ENCODE measurements at regions not wholly inside any gene's neighbourhood (a gene's known extent, or its start where the extent isn't known, plus 50 kb on each side); places are given as distances from the start of the nearest gene placed in this dataset.

DNA sequence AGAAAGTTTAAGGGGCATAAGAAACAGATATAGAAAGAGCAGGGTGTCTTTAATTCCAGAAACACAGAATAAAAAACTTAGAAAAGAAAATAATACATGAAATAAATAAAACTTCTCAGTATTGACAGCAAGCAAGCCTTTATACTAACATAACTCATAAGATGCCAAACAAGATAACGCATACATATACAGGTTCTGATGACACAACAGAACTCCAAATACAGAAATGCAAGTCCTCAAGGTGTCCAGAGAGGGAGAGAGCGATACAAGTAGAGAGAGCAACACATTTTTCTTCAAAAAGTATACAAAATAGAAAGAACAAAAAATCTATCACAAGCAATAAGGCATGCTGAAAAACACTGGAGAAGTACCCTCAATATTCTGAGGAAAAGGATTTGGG, 314.6 kb upstream of the POM121L12 start:
- Histone ChIP-seq H3K27ac (no peak overlapping the region), H3K4me3 (ENCODE audit: low read depth, low read length) (no peak overlapping the region), H3K36me3 (replicated peaks) (no peaks in the 10 kb centered on the region), H3K27me3 (replicated peaks) (no peaks in the 10 kb centered on the region)
- TF ChIP-seq, protein P1, sequence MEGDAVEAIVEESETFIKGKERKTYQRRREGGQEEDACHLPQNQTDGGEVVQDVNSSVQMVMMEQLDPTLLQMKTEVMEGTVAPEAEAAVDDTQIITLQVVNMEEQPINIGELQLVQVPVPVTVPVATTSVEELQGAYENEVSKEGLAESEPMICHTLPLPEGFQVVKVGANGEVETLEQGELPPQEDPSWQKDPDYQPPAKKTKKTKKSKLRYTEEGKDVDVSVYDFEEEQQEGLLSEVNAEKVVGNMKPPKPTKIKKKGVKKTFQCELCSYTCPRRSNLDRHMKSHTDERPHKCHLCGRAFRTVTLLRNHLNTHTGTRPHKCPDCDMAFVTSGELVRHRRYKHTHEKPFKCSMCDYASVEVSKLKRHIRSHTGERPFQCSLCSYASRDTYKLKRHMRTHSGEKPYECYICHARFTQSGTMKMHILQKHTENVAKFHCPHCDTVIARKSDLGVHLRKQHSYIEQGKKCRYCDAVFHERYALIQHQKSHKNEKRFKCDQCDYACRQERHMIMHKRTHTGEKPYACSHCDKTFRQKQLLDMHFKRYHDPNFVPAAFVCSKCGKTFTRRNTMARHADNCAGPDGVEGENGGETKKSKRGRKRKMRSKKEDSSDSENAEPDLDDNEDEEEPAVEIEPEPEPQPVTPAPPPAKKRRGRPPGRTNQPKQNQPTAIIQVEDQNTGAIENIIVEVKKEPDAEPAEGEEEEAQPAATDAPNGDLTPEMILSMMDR (IDR thresholded peaks at IDR 0.05; ENCODE audit: low read depth, low read length, missing control alignments), result no peak
- DNase-seq, result no peak
- in situ Hi-C loops (cut with HindIII; ENCODE audit: low pct_ligation_motif_present, low sequenced_read_pairs), result no loop called here

GRCh38 chr7:52719677-52720076, 315.8 kb upstream of the POM121L12 start:
- Histone ChIP-seq H3K27me3 (replicated peaks) (no peaks in the 10 kb centered on the region), H3K4me3 (ENCODE audit: low read depth, low read length) (no peak overlapping the region), H3K27ac (no peak overlapping the region), H3K36me3 (replicated peaks) (no peaks in the 10 kb centered on the region)
- no peak for DNase-seq
- in situ Hi-C loops (cut with HindIII; ENCODE audit: low pct_ligation_motif_present, low sequenced_read_pairs), result no loop called here
- TF ChIP-seq, protein P1 (IDR thresholded peaks at IDR 0.05; ENCODE audit: low read depth, low read length, missing control alignments), result no peak

DNA sequence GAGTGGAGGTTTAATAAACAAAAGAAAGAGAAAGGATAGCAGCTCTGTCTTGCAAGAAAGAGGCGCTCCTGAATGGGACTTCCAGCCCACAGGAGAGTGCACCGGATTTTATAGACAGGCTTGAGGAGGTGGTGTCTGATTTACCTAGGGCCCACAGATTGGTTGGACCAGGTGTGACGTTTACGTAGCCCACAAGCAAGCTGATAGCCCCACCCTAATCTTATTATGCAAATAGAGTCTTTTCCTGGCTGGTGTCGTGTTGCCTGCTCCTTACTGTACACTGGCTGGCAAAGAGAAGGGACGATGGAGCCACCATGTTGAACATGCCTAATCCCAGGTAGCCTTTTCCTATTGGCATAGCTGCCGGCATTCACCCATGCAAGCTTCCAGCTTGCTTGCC, 319.7 kb upstream of the POM121L12 start:
- Histone ChIP-seq H3K27me3 (replicated peaks) (no peaks in the 10 kb centered on the region), H3K27ac (no peak overlapping the region), H3K36me3 (replicated peaks) (no peaks in the 10 kb centered on the region), H3K4me3 (ENCODE audit: low read depth, low read length) (no peak overlapping the region)
- TF ChIP-seq, protein P1 (IDR thresholded peaks at IDR 0.05; ENCODE audit: low read depth, low read length, missing control alignments), result no peak
- in situ Hi-C loops (cut with HindIII; ENCODE audit: low pct_ligation_motif_present, low sequenced_read_pairs), result no loop called here
- DNase-seq, result no peak

- H3K36me3 ChIP-seq (replicated peaks), result no peaks in the 10 kb centered on the region
- in situ Hi-C loops (cut with HindIII; ENCODE audit: low pct_ligation_motif_present, low sequenced_read_pairs), result no loop called here
- no peak for DNase-seq
- TF ChIP-seq, protein P1 (IDR thresholded peaks at IDR 0.05; ENCODE audit: low read depth, low read length, missing control alignments), result no peak
- H3K27me3 ChIP-seq (replicated peaks), result no peaks in the 10 kb centered on the region
- H3K4me3 ChIP-seq (ENCODE audit: low read depth, low read length), result no peak overlapping the region
- no peak overlapping the region for H3K27ac ChIP-seq
Measured at GRCh38 chr7:52712938-52713337, 322.5 kb upstream of the POM121L12 start.

- TF ChIP-seq, protein P1 (IDR thresholded peaks at IDR 0.05; ENCODE audit: low read depth, low read length, missing control alignments), result no peak
- H3K27ac ChIP-seq, result no peak overlapping the region
- no peaks in the 10 kb centered on the region for H3K36me3 ChIP-seq (replicated peaks)
- no peaks in the 10 kb centered on the region for H3K27me3 ChIP-seq (replicated peaks)
- no peak for DNase-seq
- in situ Hi-C loops (cut with HindIII; ENCODE audit: low pct_ligation_motif_present, low sequenced_read_pairs), result no loop called here
- no peak overlapping the region for H3K4me3 ChIP-seq (ENCODE audit: low read depth, low read length)
Measured at GRCh38 chr7:52711951-52712350, 323.5 kb upstream of the POM121L12 start.

DNA sequence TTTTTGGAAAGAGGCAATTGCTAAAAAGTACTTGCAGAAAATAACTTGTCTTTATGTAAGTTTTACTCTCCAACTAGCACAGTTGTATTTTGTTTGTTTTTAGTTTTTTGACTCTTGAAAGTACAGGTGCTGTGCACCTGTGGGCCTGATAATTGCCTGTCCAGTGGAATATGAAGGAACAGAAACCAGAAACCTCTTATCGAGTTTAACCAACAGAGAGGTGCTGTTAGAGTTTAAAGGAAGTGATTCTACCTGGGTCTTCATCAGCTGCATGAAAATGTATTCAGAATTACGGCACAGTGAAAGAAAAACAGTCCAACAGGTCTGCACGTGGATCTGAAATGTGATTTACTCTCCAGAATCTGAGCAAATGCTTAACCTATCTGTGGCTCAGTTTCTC, 326.6 kb upstream of the POM121L12 start:
- no peak for DNase-seq
- no peak overlapping the region for H3K27ac ChIP-seq
- in situ Hi-C loops (cut with HindIII; ENCODE audit: low pct_ligation_motif_present, low sequenced_read_pairs), result no loop called here
- no peaks in the 10 kb centered on the region for H3K27me3 ChIP-seq (replicated peaks)
- no peak overlapping the region for H3K4me3 ChIP-seq (ENCODE audit: low read depth, low read length)
- H3K36me3 ChIP-seq (replicated peaks), result no peaks in the 10 kb centered on the region
- TF ChIP-seq, protein P1 (IDR thresholded peaks at IDR 0.05; ENCODE audit: low read depth, low read length, missing control alignments), result no peak

Measured in brain microvascular endothelial cell (primary cell).